Activated T-helper 1 cell treated with anti-CD3 and anti-CD28 coated beads, Interleukin-12 subunit alpha, Interleukin-12 subunit beta, Interleukin-2, Interleukin-4 antibody, amounts not matched to agents 30 ng/mL and 10 ng/mL and 1 ng/mL, durations not matched to agents 14 hours and 24 hours and 36 hours (primary cell): ENCODE measurements at regions not wholly inside any gene's neighbourhood (a gene's known extent, or its start where the extent isn't known, plus 50 kb on each side); places are given as distances from the start of the nearest gene placed in this dataset.

ENCODE experiments used
- DNase-seq: peaks from one replicate; pipeline ENCODE4 v3.0.0; 2021; ENCODE audit warnings: low spot score
- H3K27ac Mint-ChIP-seq: one replicate; pipeline ENCODE4 v1.8.0; 2021; ENCODE audit warnings: mild to moderate bottlenecking, mixed read lengths
- H3K27me3 Mint-ChIP-seq: one replicate; pipeline ENCODE4 v1.8.0; 2022; ENCODE audit warnings: mild to moderate bottlenecking, moderate library complexity, mixed read lengths; ENCODE audit not compliant: insufficient read depth
- H3K36me3 Mint-ChIP-seq: one replicate; pipeline ENCODE4 v1.8.0; 2021; ENCODE audit warnings: low read depth, mixed read lengths
- H3K4me1 Mint-ChIP-seq: one replicate; pipeline ENCODE4 v1.8.0; 2021; ENCODE audit warnings: low read depth, mixed read lengths
- H3K4me3 Mint-ChIP-seq: one replicate; pipeline ENCODE4 v1.8.0; 2021; ENCODE audit warnings: mild to moderate bottlenecking, moderate library complexity, mixed read lengths
- H3K9me3 Mint-ChIP-seq: one replicate; pipeline ENCODE4 v1.8.0; 2021; ENCODE audit warnings: mixed read lengths
- intact Hi-C: fragments of 100-400 bp; cut with micrococcal nuclease; formaldehyde crosslinking; loops from one replicate; pipeline ENCODE4 v1.15.1; 2024

DNA sequence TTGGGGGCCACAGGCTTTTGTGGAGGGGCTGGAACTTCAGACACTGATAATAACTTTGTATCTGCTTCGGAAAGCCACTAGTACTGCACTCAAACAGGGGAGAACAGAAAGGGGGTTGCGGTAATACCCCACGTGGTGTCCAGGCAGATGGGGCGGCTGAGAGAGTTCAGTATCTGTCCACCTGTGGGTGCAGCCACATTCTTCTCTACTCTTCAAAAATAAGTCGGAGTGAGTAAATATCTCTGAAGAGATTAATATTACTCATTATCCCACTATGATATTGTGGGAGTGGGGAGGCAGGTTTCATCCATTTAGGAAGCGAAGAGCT lies 102.1 kb upstream of the SSBP2 start:
- intact Hi-C loops = loop anchor here (5.0 to 10.0 kb wide), 4 partner anchors 218 to 1224 kb away; partner anchors contain the start of genes TMEM167A, XRCC4 and ZCCHC9
- Mint-ChIP-seq H3K27ac (peak overlapping the region; percentile 78), H3K36me3 (no peaks in the 10 kb centered on the region), H3K4me3 (peak overlapping the region; percentile 79), H3K9me3 (no peaks in the 10 kb centered on the region), H3K27me3 (peaks cover 1% of the 10 kb centered on the region), H3K4me1 (peaks cover 47% of the 10 kb centered on the region)
- DNase-seq = no peak

DNA sequence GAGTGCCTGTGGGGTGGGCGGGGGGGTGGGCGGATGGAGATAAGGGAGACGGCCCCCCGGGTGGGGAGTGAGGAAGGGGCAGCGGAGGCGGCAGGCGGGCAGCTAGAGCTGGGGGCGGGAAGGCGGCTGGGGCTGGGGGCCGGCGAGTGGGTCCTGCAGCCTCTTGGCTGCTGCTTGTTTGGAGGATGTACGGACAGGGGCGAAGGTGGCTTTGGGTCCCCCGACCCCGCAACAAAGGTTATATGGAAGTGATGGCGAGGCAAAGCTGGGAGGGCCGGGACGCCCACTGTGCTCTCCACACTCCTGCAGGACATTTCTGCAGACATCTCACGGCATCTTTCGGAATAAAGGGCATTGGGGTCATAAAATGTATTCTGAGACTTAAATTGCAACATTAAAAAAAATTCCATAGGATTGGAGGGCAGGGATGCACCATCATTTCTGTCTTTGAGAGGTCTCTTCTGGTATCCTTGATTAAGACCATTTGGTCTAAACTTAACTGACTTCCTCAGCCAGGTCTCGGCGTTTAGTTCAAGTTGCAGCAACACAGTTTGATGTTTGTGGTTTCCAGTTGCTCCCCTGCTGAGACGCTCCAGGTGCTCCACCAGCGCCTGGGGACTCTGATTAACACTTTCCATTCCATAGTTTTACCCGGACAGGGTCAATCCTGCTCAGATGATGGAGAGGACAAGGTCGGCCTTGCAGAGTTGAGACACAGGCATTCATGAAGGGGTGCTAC lies 101.6 kb upstream of the SSBP2 start:
- Mint-ChIP-seq H3K36me3 (no peaks in the 10 kb centered on the region), H3K4me3 (peak overlapping the region; percentile 79), H3K27me3 (peaks cover 1% of the 10 kb centered on the region), H3K4me1 (peaks cover 47% of the 10 kb centered on the region), H3K27ac (peak overlapping the region; percentile 78), H3K9me3 (no peaks in the 10 kb centered on the region)
- no peak for DNase-seq
- intact Hi-C loops = loop anchor here (5.0 to 10.0 kb wide), 4 partner anchors 218 to 1225 kb away; partner anchors contain the start of genes TMEM167A, XRCC4 and ZCCHC9

DNA sequence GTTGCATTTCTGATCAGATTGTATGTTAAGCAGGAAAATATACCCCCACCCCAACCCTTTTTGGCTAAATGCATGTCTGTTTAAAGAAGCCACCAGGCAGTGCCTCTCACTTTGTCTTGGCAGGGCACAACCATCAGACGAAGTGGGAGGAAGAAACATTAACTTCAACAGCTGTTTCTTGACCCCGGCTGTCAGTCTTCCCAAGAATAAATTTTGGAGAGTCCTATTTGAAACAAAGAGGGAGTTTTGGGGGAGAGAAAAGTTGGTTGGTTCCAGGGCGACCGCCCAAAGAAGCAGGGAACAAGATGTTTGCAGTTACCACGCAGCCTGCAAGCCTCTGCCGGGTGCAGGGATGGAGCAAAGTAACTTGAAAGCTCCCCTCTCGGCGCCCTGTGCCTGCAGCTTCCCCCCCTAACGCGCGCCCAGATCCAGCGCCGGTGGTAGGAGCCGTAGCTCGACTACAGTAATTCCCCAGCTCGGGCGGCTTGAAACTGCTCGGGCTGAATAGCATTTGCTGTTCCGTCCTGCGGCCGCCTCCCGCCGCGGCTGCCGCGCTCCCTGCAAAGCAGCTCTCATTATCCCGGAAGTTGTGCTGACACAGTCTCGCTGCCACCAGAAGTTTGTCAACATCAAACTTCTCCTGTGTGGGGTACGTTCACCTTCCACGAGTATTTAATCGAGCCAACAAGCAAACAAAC lies 100.7 kb upstream of the SSBP2 start:
- H3K36me3 Mint-ChIP-seq = no peaks in the 10 kb centered on the region
- peak overlapping the region; percentile 96 for H3K27ac Mint-ChIP-seq
- peaks cover 41% of the 10 kb centered on the region for H3K4me1 Mint-ChIP-seq
- H3K9me3 Mint-ChIP-seq = no peaks in the 10 kb centered on the region
- H3K27me3 Mint-ChIP-seq = peaks cover 1% of the 10 kb centered on the region
- intact Hi-C loops = loop anchor here (1.0 to 10.0 kb wide), 11 partner anchors 72 to 1226 kb away; partner anchors contain the start of genes RPS23, SSBP2, TMEM167A and XRCC4
- peak; percentile 87 for DNase-seq
- peak overlapping the region; percentile 94 for H3K4me3 Mint-ChIP-seq

DNA sequence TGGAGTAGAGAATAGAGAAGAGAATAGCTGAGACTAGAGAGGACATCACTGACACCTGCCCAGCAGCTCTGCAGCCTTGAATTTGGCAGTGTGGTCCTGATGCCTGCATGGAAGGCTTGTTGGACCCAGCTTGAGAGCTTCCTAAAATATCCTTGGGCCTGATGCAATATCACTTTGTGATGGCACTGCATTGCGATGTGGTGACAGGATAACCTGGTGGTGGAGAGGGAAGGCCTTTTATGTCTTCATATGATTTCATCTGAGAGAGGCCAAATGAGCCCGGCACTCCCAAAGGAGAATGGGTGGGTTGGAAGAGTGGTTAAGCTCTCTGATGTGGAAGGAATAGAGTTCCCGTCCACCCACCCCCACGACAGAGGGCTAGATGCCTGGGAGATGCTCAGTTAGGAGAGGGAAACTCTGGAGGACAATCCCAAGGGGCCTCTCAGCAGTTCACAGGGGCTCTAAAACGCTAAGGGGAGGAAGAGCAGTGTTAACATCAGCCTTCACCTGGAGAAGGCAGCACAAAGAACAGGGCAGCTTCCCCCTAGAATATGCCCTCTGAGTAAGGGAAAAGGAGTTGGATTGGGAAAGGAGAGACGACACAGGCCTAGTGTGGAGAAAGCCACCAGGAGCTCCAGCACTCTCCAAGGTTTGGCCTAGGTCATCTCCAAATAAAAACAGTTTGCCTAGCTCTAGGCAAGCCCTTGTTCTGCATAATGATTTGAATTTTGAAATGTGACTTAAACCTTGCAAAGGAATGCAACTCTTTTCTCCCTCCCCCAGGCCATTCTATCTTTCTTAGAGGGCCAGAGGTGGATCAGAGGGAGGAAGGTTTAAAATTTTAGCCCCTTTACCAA lies 99.8 kb upstream of the SSBP2 start:
- DNase-seq = no peak
- Mint-ChIP-seq H3K4me1 (peaks cover 40% of the 10 kb centered on the region), H3K9me3 (no peaks in the 10 kb centered on the region), H3K4me3 (peak overlapping the region; percentile 94), H3K27ac (peak overlapping the region; percentile 96), H3K36me3 (no peaks in the 10 kb centered on the region), H3K27me3 (peaks cover 1% of the 10 kb centered on the region)
- intact Hi-C loops = loop anchor here (1.0 to 10.0 kb wide), 11 partner anchors 71 to 1227 kb away; partner anchors contain the start of genes RPS23, SSBP2, TMEM167A and XRCC4

DNA sequence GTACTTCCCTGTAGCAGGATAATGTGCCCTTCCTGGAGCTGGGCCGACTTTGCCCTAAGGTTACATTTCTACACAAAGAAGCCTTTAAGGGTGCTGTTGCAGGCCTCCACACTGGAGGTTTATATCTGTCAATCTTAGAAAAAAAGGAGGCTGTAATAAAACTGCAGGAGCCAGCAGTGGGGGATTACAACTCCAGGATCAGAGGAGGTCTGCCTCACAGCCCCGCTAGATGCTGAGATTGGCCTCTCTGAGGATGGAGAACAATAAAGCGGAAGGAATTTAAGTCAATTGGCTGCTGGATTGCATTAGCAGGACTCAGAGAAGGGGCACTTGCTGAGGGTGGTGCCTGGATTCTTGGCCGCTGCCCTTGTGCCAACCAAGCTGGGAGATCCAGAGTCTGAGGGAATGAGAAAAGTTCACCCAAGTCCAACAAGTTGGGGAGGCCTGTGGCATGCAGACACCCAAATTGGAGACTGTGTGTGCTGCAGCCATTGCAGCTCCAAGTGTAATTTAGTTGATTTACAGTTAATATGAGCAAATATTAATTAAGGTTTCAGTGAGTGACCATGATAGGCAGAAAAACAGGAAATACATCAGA lies 99.0 kb upstream of the SSBP2 start:
- H3K9me3 Mint-ChIP-seq = no peaks in the 10 kb centered on the region
- H3K4me1 Mint-ChIP-seq = peaks cover 40% of the 10 kb centered on the region
- DNase-seq = no peak
- peak overlapping the region; percentile 46 for H3K4me3 Mint-ChIP-seq
- H3K36me3 Mint-ChIP-seq = no peaks in the 10 kb centered on the region
- intact Hi-C loops = loop anchor here (5.0 to 10.0 kb wide), 4 partner anchors 215 to 1227 kb away; partner anchors contain the start of genes TMEM167A, XRCC4 and ZCCHC9
- peaks cover 1% of the 10 kb centered on the region for H3K27me3 Mint-ChIP-seq
- peak overlapping the region; percentile 3 for H3K27ac Mint-ChIP-seq

DNA sequence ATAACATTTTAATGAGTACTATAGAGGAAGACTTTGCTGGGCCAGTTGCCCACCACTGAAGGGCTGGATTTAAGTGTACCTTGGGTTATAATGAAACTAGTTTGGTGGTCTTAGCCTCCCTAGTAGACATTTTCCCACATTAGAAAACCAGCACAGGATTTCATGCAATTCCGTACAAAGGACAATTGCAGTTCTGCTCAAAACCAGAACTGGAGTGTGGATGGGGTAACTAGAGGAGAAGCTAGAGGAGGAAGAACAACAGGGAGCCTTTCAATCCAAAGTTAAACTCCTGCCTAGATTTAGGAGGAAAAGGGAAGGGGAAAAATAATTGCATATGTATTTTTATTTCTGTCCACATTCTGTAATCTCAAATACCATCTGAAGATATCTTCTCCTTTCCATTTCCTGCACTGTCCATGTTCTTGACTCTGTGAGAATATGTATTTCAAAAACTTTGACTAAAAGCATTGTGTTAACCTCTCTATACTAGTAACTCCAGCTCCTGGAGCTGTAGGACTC lies 97.5 kb upstream of the SSBP2 start:
- H3K4me1 Mint-ChIP-seq = peaks cover 38% of the 10 kb centered on the region
- H3K27me3 Mint-ChIP-seq = peaks cover 4% of the 10 kb centered on the region
- no peaks in the 10 kb centered on the region for H3K9me3 Mint-ChIP-seq
- no peak overlapping the region for H3K4me3 Mint-ChIP-seq
- H3K27ac Mint-ChIP-seq = no peak overlapping the region
- no peak for DNase-seq
- intact Hi-C loops = no loop called here
- H3K36me3 Mint-ChIP-seq = no peaks in the 10 kb centered on the region

DNA sequence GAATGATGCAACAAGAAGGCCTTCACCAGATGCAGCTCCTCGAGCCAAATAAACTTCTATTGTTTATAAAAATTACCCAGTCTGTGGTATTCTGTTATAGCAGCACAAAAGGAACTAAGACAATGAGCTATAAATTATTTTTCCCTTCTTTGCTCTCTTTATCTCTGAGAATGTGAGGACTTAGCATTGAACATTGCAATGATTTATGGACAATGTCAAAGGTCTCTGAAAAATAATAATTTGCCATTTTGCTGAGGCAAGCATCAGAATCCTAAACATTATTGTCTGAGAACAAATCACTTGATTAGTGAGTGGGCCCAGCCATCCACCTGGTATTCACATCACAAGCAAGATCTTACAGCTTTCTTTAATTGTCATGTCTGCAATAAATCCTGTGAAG lies 95.4 kb upstream of the SSBP2 start:
- Mint-ChIP-seq H3K9me3 (no peaks in the 10 kb centered on the region), H3K27ac (no peak overlapping the region), H3K4me1 (peaks cover 19% of the 10 kb centered on the region), H3K36me3 (no peaks in the 10 kb centered on the region), H3K27me3 (peaks cover 4% of the 10 kb centered on the region), H3K4me3 (no peak overlapping the region)
- intact Hi-C loops = no loop called here
- no peak for DNase-seq

DNA sequence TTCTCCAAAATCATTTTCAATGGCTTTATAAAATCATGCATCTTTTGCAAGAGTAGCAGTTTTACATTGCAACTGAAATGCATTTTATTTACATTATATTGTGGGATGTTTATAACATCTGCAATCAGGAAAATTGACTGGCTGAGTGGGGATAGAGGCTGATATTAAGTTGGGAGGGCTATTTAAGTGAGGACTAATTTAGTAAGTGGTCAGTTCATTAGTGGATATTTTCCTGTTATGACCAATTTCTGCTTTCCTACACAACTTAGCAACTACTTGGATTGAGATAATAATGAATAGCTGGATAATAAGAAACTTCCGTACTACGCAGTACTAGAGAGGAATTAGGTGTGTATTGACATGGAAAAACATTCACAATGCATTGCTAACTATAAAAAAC lies 92.9 kb upstream of the SSBP2 start:
- intact Hi-C loops = no loop called here
- H3K4me3 Mint-ChIP-seq = no peak overlapping the region

DNA sequence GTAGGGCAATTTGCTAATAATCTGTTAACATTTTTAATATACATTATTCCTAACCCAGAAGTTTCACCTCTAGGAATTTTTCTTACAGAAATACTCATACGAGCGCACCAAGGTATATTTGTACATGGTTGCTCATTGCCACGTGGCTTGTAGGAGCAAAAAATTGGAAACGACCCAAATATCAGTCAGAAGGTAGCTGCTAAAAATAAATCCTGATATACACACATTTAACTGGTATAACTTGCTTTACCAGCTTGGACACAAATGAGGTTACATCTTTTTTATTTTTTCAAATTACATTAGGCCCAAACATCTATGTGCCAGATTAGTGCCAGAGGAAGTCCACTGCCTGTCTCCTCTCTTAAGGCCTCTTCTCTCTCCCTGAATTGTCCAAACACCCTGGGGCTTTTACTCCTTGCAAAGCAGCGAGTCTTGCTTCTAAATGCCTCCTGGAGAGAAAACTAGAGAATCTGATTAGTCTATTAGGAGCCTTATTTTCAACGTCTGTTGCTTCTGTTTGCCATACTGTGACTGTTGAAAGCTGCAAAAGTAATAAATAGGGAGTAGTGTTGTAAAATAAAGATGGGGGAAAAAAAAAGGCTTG lies 92.0 kb upstream of the SSBP2 start:
- Mint-ChIP-seq H3K4me1 (peaks cover 5% of the 10 kb centered on the region), H3K27ac (no peak overlapping the region), H3K9me3 (no peaks in the 10 kb centered on the region), H3K4me3 (no peak overlapping the region), H3K27me3 (peaks cover 2% of the 10 kb centered on the region), H3K36me3 (no peaks in the 10 kb centered on the region)
- no peak for DNase-seq
- intact Hi-C loops = no loop called here

More for the DNA sequence above, 92.9 kb upstream of the SSBP2 start:
- DNase-seq = no peak
- Mint-ChIP-seq H3K27me3 (peaks cover 3% of the 10 kb centered on the region), H3K9me3 (no peaks in the 10 kb centered on the region), H3K27ac (no peak overlapping the region), H3K4me1 (no peaks in the 10 kb centered on the region), H3K36me3 (no peaks in the 10 kb centered on the region)

DNA sequence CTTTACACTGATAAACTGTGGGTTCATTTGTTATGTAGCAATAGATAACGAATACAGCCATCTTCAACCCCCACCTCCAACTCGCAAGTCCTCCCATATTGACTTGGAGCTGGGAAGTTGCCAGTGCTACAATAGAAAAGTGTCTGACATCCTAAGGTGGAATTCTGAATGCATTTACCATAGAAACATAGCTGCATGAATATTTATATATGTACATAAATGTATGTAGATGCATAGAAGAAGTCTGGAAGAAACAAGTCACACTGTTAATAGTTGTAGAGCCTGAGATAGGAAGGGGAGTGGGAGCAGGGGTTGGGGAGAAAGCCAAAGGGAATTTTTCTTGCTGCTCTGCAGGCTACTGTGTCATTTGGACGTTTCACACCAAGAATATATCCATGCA lies 88.1 kb upstream of the SSBP2 start:
- Mint-ChIP-seq H3K27me3 (peaks cover 5% of the 10 kb centered on the region), H3K9me3 (no peaks in the 10 kb centered on the region), H3K4me3 (no peak overlapping the region), H3K27ac (no peak overlapping the region), H3K4me1 (peaks cover 5% of the 10 kb centered on the region), H3K36me3 (no peaks in the 10 kb centered on the region)
- no peak for DNase-seq
- intact Hi-C loops = loop anchor here (2.0 kb wide), 1 partner anchor 324 kb away; no protein-coding TSS in a partner anchor

DNA sequence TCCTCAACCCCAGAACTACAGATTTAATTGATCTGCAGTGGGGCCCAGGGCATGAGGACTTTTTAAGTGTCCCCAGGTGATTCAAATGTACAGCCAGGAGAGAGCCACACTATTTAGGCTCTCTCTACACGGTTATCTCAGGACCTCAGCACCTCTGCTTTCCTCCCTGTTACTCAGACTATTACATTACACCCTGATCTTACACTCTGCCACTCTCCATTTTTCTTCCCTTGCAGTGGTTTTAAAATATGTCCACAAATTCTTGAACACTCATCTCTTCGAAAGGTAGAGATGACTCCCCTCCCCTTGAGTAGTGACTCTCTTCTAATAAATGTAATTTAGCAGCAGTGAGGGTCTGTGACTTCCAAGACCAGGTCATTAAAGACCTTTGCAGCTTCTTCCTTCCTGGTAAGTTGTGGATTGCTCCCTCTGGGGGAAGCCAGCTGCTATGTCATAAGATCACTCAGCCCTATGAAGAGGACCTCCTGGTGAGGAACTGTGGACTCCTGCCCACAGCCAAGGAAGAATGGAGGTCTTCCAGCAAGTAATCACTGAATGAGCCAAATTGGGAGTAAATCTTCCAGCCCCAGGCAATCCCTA lies 87.5 kb upstream of the SSBP2 start:
- Mint-ChIP-seq H3K27ac (no peak overlapping the region), H3K36me3 (peaks cover 2% of the 10 kb centered on the region), H3K4me3 (no peak overlapping the region), H3K27me3 (peaks cover 5% of the 10 kb centered on the region), H3K9me3 (no peaks in the 10 kb centered on the region), H3K4me1 (peaks cover 5% of the 10 kb centered on the region)
- intact Hi-C loops = loop anchor here (1.0 to 2.0 kb wide), 3 partner anchors 324 to 413 kb away; no protein-coding TSS in a partner anchor
- no peak for DNase-seq
